Osteocyte (in vitro differentiated cells): ENCODE measurements at regions not wholly inside any gene's neighbourhood (a gene's known extent, or its start where the extent isn't known, plus 50 kb on each side); places are given as distances from the start of the nearest gene placed in this dataset.

ENCODE experiments used
- DNase-seq: peaks from one replicate; pipeline ENCODE4 v3.0.0; 2021; ENCODE audit warnings: mixed read lengths; ENCODE audit not compliant: unreplicated experiment; ENCODE audit errors: extremely low spot score
- H3K27ac Mint-ChIP-seq: one replicate; pipeline ENCODE4 v1.8.0; 2021; ENCODE audit warnings: mild to moderate bottlenecking, mixed read lengths; ENCODE audit not compliant: unreplicated experiment
- H3K27me3 Mint-ChIP-seq: one replicate; pipeline ENCODE4 v1.8.0; 2021; ENCODE audit warnings: mixed read lengths; ENCODE audit not compliant: unreplicated experiment
- H3K36me3 Mint-ChIP-seq: one replicate; pipeline ENCODE4 v1.8.0; 2021; ENCODE audit warnings: mixed read lengths; ENCODE audit not compliant: unreplicated experiment
- H3K4me1 Mint-ChIP-seq: one replicate; pipeline ENCODE4 v1.8.0; 2021; ENCODE audit warnings: mixed read lengths; ENCODE audit not compliant: unreplicated experiment
- H3K4me3 Mint-ChIP-seq: one replicate; pipeline ENCODE4 v1.8.0; 2021; ENCODE audit warnings: mild to moderate bottlenecking, moderate library complexity, mixed read lengths; ENCODE audit not compliant: unreplicated experiment
- H3K9me3 Mint-ChIP-seq: one replicate; pipeline ENCODE4 v1.8.0; 2021; ENCODE audit warnings: mixed read lengths; ENCODE audit not compliant: unreplicated experiment
- CTCF ChIP-seq: fragments of 200-600 bp; sonication (generic); IDR thresholded peaks from 2 replicates; pipeline ENCODE4 v1.5.0; 2021; ENCODE audit warnings: antibody characterized with exemption, mild to moderate bottlenecking, moderate library complexity

GRCh38 chr21:24649691-24650090 is 957.6 kb downstream of the MRPL39 start:
- DNase-seq, result no peak
- no peak overlapping the region for H3K4me3 Mint-ChIP-seq
- TF ChIP-seq CTCF, result no peak
- no peaks in the 10 kb centered on the region for H3K36me3 Mint-ChIP-seq
- H3K27me3 Mint-ChIP-seq, result no peaks in the 10 kb centered on the region
- H3K9me3 Mint-ChIP-seq, result peaks cover 51% of the 10 kb centered on the region
- H3K27ac Mint-ChIP-seq, result no peak overlapping the region
- H3K4me1 Mint-ChIP-seq, result no peaks in the 10 kb centered on the region

GRCh38 chr21:24636696-24637095 is 970.6 kb downstream of the MRPL39 start:
- H3K4me3 Mint-ChIP-seq, result no peak overlapping the region

GRCh38 chr21:24634749-24635148 is 972.5 kb downstream of the MRPL39 start:
- H3K27me3 Mint-ChIP-seq, result no peaks in the 10 kb centered on the region
- H3K4me1 Mint-ChIP-seq, result no peaks in the 10 kb centered on the region
- no peak for TF ChIP-seq CTCF
- no peak overlapping the region for H3K27ac Mint-ChIP-seq
- peaks cover 6% of the 10 kb centered on the region for H3K9me3 Mint-ChIP-seq
- no peak overlapping the region for H3K4me3 Mint-ChIP-seq
- no peaks in the 10 kb centered on the region for H3K36me3 Mint-ChIP-seq
- DNase-seq, result no peak

More at GRCh38 chr21:24636696-24637095, 970.6 kb downstream of the MRPL39 start:
- H3K27ac Mint-ChIP-seq, result no peak overlapping the region
- H3K9me3 Mint-ChIP-seq, result peaks cover 19% of the 10 kb centered on the region
- H3K27me3 Mint-ChIP-seq, result no peaks in the 10 kb centered on the region
- no peak for TF ChIP-seq CTCF
- DNase-seq, result no peak
- H3K36me3 Mint-ChIP-seq, result no peaks in the 10 kb centered on the region
- no peaks in the 10 kb centered on the region for H3K4me1 Mint-ChIP-seq

- no peaks in the 10 kb centered on the region for H3K36me3 Mint-ChIP-seq
- TF ChIP-seq CTCF, result no peak
- no peaks in the 10 kb centered on the region for H3K4me1 Mint-ChIP-seq
- no peaks in the 10 kb centered on the region for H3K27me3 Mint-ChIP-seq
- no peak overlapping the region for H3K27ac Mint-ChIP-seq
- peaks cover 46% of the 10 kb centered on the region for H3K9me3 Mint-ChIP-seq
- DNase-seq, result no peak
- no peak overlapping the region for H3K4me3 Mint-ChIP-seq
Measured at GRCh38 chr21:24628536-24628935, 978.7 kb downstream of the MRPL39 start.

DNA sequence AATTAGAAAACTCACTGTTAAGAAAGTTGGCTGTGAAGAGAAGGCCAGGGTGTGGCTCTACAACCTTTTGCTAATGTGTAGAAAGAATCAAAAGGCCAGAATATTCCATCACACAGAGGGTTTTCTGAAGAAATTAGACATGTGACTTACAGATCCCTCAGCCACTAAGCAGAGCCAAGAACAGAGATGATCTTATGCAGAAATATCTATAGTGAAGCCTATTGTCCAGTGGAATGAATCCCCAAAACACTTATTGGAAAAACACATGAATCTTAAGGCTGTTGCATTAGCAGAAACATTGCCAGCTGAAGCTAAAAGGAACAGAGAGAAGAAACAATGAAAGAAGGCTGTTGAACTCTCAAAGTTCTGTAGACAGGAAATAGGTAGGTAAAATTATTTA is 979.2 kb downstream of the MRPL39 start:
- no peak overlapping the region for H3K27ac Mint-ChIP-seq
- no peak overlapping the region for H3K4me3 Mint-ChIP-seq
- TF ChIP-seq CTCF, result no peak

More for the DNA sequence above, 979.2 kb downstream of the MRPL39 start:
- peaks cover 50% of the 10 kb centered on the region for H3K9me3 Mint-ChIP-seq
- H3K27me3 Mint-ChIP-seq, result no peaks in the 10 kb centered on the region
- no peaks in the 10 kb centered on the region for H3K36me3 Mint-ChIP-seq
- no peak for DNase-seq
- H3K4me1 Mint-ChIP-seq, result no peaks in the 10 kb centered on the region
